ENCODE measurements at regions not wholly inside any gene's neighbourhood (a gene's known extent, or its start where the extent isn't known, plus 50 kb on each side); places are given as distances from the start of the nearest gene placed in this dataset.

DNA sequence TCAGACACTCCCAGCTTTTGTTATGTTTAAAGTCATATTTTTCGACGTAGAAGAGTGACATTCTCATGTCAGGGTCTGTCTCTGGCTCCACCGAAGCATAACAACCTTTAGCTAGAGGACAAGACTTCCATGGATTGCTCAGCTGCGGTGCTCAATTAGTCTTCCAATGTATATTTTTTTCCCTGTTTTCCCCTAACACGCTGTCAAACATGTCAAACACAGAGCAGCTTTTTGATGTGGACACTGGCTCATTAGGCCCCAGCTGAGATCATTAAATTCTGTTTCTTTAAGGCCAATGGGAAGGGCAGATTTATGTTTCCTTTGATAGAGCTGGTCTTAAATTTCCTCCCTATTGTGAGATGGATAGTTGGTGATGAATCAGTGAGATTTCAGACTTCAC is 525.4 kb downstream of the PIK3C3 start:
- H3K27me3 ChIP-seq (ENCODE audit: control insufficient read depth in 2 of 2, insufficient read depth in 2 of 2, low read length in 2 of 2), result no peaks in the 10 kb centered on the region
- no peaks in the 10 kb centered on the region for H3K79me2 ChIP-seq (ENCODE audit: control insufficient read depth, insufficient read depth, low read length)
- CTCF ChIA-PET, result no interaction called here

More for the DNA sequence above, 525.4 kb downstream of the PIK3C3 start:
- Histone ChIP-seq H3K4me2 (ENCODE audit: insufficient read depth, low read length) (no peak overlapping the region), H2AFZ (ENCODE audit: low read depth, low read length) (no peak overlapping the region), H3K9me3 (replicated peaks; ENCODE audit: control insufficient read depth, insufficient read depth, low read length) (peaks cover 2% of the 10 kb centered on the region), H3K27ac (ENCODE audit: insufficient read depth, low read depth, low read length) (no peak overlapping the region), H3K4me3 (replicated peaks in 1 of 3; ENCODE audit: insufficient read depth in 1 of 3, low read depth in 1 of 3, low read length in 3 of 3) (no peak overlapping the region), H3K36me3 (ENCODE audit: control insufficient read depth in 2 of 2, extremely low read depth in 1 of 2, insufficient read depth in 2 of 2, low read length in 2 of 2) (no peaks in the 10 kb centered on the region), H3K9ac (replicated peaks; ENCODE audit: extremely low read depth, insufficient read depth, low read length) (no peak overlapping the region), H3K4me1 (ENCODE audit: control insufficient read depth, extremely low read depth, insufficient read depth, low read length) (no peaks in the 10 kb centered on the region), H4K20me1 (replicated peaks; ENCODE audit: control insufficient read depth, extremely low read depth, insufficient read depth, low read length) (no peaks in the 10 kb centered on the region), H3K9me1 (replicated peaks; ENCODE audit: control insufficient read depth, extremely low read depth, insufficient read depth, low read length) (no peaks in the 10 kb centered on the region)
- intact Hi-C loops (cut with micrococcal nuclease), result loop anchor here (10.0 kb wide), 1 partner anchor 46 kb away; no protein-coding TSS in a partner anchor
- no peak for DNase-seq (ENCODE audit: low read depth, low spot score)
- dilution Hi-C loops (cut with MboI; ENCODE audit: extremely low pct_ligation_motif_present, low sequenced_read_pairs), result no loop called here
- FAIRE-seq, result no peak
- no TSS peak for BruUV-seq (replicated peaks)
- POLR2A ChIA-PET, result no interaction called here
- TF ChIP-seq POLR2A (IDR thresholded peaks at IDR 0.05; ENCODE audit: low read depth, low read length), result no peak
- TF ChIP-seq EZH2 (IDR thresholded peaks at IDR 0.05; ENCODE audit: borderline replicate concordance, low read depth, low read length, severe bottlenecking), result no peak
- TF ChIP-seq, protein P1, sequence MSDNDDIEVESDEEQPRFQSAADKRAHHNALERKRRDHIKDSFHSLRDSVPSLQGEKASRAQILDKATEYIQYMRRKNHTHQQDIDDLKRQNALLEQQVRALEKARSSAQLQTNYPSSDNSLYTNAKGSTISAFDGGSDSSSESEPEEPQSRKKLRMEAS (IDR thresholded peaks at IDR 0.05; ENCODE audit: insufficient read depth, insufficient read length), result no peak
- TF ChIP-seq JUN (IDR thresholded peaks at IDR 0.05; ENCODE audit: borderline replicate concordance, insufficient read depth, insufficient read length, low read depth), result no peak
- no peak for TF ChIP-seq FOS (IDR thresholded peaks at IDR 0.05; ENCODE audit: borderline replicate concordance, insufficient read depth, low read length)
- no peak for TF ChIP-seq POLR2AphosphoS5 (IDR thresholded peaks at IDR 0.05; ENCODE audit: insufficient read depth, low read depth, low read length)
- TF ChIP-seq MYC (IDR thresholded peaks at IDR 0.05; ENCODE audit: low read depth, low read length), result no peak
- TF ChIP-seq, protein P2, sequence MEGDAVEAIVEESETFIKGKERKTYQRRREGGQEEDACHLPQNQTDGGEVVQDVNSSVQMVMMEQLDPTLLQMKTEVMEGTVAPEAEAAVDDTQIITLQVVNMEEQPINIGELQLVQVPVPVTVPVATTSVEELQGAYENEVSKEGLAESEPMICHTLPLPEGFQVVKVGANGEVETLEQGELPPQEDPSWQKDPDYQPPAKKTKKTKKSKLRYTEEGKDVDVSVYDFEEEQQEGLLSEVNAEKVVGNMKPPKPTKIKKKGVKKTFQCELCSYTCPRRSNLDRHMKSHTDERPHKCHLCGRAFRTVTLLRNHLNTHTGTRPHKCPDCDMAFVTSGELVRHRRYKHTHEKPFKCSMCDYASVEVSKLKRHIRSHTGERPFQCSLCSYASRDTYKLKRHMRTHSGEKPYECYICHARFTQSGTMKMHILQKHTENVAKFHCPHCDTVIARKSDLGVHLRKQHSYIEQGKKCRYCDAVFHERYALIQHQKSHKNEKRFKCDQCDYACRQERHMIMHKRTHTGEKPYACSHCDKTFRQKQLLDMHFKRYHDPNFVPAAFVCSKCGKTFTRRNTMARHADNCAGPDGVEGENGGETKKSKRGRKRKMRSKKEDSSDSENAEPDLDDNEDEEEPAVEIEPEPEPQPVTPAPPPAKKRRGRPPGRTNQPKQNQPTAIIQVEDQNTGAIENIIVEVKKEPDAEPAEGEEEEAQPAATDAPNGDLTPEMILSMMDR (IDR thresholded peaks at IDR 0.05; ENCODE audit: extremely low read depth in 1 of 2, insufficient read depth in 1 of 2, low read depth in 1 of 2, low read length in 2 of 2), result no peak
- no peak for TF ChIP-seq GATA2 (IDR thresholded peaks at IDR 0.05; ENCODE audit: insufficient read depth, insufficient read length, low read depth, low read length)

Data from endothelial cell of umbilical vein (primary cell).